Colonic mucosa (tissue), 4 donors: ENCODE measurements at regions not wholly inside any gene's neighbourhood (a gene's known extent, or its start where the extent isn't known, plus 50 kb on each side); places are given as distances from the start of the nearest gene placed in this dataset.
"Not testable (repeated sequence)": the region's sequence is repeated elsewhere in the genome, so short reads cannot be mapped to it uniquely, and the experiment has no call there.

Experiments used
- DNase-seq: peaks from one replicate; pipeline ENCODE4 v3.0.0-alpha.2; 2020
- H3K27ac ChIP-seq: fragments of 200-600 bp; one replicate; pipeline ENCODE4 v1.8.0; 2021
- H3K27me3 ChIP-seq: fragments of 200-600 bp; one replicate; pipeline ENCODE4 v1.8.0; 2021
- H3K36me3 ChIP-seq: fragments of 200-600 bp; one replicate; pipeline ENCODE4 v1.8.0; 2021
- H3K4me1 ChIP-seq: fragments of 200-600 bp; one replicate; pipeline ENCODE4 v1.8.0; 2021; ENCODE audit warnings: mild to moderate bottlenecking
- H3K4me3 ChIP-seq: fragments of 200-600 bp; one replicate; pipeline ENCODE4 v1.8.0; 2021
- H3K9ac ChIP-seq, 2 donors: one replicate each; pipeline ENCODE4 v1.7.0; 2013; ENCODE audit warnings: control low read depth in 2 of 2, low read depth in 2 of 2, low read length in 2 of 2
- H3K9me3 ChIP-seq: fragments of 200-600 bp; one replicate; pipeline ENCODE4 v1.8.0; 2021
- intact Hi-C: fragments of 100-400 bp; cut with DNase I; formaldehyde crosslinking; loops from one replicate; pipeline ENCODE4 v1.14.1; 2022
- TF ChIP-seq, protein P1 (sequence below): fragments of 200-600 bp; IDR thresholded peaks from one replicate; pipeline ENCODE4 v1.8.0; 2022; ENCODE audit warnings: antibody characterized with exemption, mild to moderate bottlenecking
- donor health status: healthy.
- donor health status: DM: no; HTN: no; CAD: no.
- donor health status: DM: no; HTN: no; CAD: no.

- intact Hi-C loops, result no loop called here
- TF ChIP-seq, protein P1, sequence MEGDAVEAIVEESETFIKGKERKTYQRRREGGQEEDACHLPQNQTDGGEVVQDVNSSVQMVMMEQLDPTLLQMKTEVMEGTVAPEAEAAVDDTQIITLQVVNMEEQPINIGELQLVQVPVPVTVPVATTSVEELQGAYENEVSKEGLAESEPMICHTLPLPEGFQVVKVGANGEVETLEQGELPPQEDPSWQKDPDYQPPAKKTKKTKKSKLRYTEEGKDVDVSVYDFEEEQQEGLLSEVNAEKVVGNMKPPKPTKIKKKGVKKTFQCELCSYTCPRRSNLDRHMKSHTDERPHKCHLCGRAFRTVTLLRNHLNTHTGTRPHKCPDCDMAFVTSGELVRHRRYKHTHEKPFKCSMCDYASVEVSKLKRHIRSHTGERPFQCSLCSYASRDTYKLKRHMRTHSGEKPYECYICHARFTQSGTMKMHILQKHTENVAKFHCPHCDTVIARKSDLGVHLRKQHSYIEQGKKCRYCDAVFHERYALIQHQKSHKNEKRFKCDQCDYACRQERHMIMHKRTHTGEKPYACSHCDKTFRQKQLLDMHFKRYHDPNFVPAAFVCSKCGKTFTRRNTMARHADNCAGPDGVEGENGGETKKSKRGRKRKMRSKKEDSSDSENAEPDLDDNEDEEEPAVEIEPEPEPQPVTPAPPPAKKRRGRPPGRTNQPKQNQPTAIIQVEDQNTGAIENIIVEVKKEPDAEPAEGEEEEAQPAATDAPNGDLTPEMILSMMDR, result no peak
Observed at GRCh38 chr4:31246856-31247255, 526.7 kb downstream of the PCDH7 start.

GRCh38 chr4:31259119-31259518 is 539.0 kb downstream of the PCDH7 start:
- intact Hi-C loops, result no loop called here
- TF ChIP-seq, protein P1, result no peak
- Histone ChIP-seq H3K27ac (no peak overlapping the region), H3K36me3 (no peaks in the 10 kb centered on the region), H3K9ac (no peak overlapping the region), H3K4me1 (no peaks in the 10 kb centered on the region), H3K27me3 (no peaks in the 10 kb centered on the region), H3K9me3 (no peaks in the 10 kb centered on the region), H3K4me3 (no peak overlapping the region)
- DNase-seq, result no peak

More at GRCh38 chr4:31246856-31247255, 526.7 kb downstream of the PCDH7 start:
- Histone ChIP-seq H3K9ac (no peak overlapping the region), H3K27ac (no peak overlapping the region), H3K9me3 (no peaks in the 10 kb centered on the region), H3K4me1 (no peaks in the 10 kb centered on the region), H3K36me3 (no peaks in the 10 kb centered on the region), H3K27me3 (no peaks in the 10 kb centered on the region), H3K4me3 (no peak overlapping the region)
- DNase-seq, result no peak

DNA sequence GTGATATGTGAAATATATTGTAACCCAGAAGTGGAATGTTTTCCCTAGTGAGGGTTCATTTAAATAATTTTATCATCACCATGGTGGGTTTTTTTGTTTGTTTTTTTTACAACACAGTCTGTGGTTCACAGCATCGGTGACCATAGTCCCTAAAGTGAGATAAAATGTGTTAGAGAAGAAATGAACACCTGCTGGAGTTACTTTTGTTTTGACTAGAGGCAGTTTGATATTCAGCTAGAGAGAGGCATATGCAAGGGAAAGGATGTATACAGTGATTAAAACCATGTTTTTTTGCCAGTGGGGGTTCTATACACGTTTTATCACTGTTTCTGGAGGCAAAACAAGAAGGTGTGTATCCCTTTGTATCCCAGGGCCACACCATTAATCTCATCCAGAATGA is 541.5 kb downstream of the PCDH7 start:
- TF ChIP-seq, protein P1, result no peak
- no peak for DNase-seq
- no peaks in the 10 kb centered on the region for H3K27me3 ChIP-seq

DNA sequence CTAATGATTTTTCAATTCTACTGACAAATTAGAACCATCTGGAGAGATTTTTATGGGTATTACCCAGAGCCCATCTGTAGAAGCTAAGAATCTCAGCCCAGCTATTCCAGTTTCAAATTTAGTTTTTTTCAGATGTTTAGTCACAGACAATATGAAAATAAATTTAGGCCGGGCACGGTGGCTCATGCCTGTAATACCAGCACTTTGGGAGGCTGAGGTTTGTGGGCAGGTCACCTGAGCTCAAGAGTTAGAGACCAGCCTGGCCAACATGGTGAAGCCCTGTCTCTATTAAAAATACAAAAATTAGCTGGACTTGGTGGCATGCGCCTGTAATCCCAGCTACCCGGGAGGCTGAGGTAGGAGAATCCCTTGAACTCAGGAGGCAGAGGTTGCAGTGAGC is 545.9 kb downstream of the PCDH7 start:
- DNase-seq, intact Hi-C loops, H3K36me3 ChIP-seq, H3K27me3 ChIP-seq, H3K9ac ChIP-seq, H3K4me1 ChIP-seq, H3K27ac ChIP-seq, H3K9me3 ChIP-seq, H3K4me3 ChIP-seq: not testable (repeated sequence)

More for the DNA sequence above, 541.5 kb downstream of the PCDH7 start:
- intact Hi-C loops, result no loop called here
- H3K36me3 ChIP-seq, result no peaks in the 10 kb centered on the region
- no peaks in the 10 kb centered on the region for H3K4me1 ChIP-seq
- H3K27ac ChIP-seq, result no peak overlapping the region
- H3K9me3 ChIP-seq, result no peaks in the 10 kb centered on the region
- no peak overlapping the region for H3K9ac ChIP-seq
- no peak overlapping the region for H3K4me3 ChIP-seq

GRCh38 chr4:31272331-31273061 is 552.3 kb downstream of the PCDH7 start:
- Histone ChIP-seq H3K4me3 (no peak overlapping the region), H3K27me3 (no peaks in the 10 kb centered on the region), H3K4me1 (no peaks in the 10 kb centered on the region), H3K9ac (no peak overlapping the region), H3K27ac (no peak overlapping the region), H3K9me3 (no peaks in the 10 kb centered on the region), H3K36me3 (no peaks in the 10 kb centered on the region)
- TF ChIP-seq, protein P1, result no peak
- no peak for DNase-seq
- intact Hi-C loops, result no loop called here

DNA sequence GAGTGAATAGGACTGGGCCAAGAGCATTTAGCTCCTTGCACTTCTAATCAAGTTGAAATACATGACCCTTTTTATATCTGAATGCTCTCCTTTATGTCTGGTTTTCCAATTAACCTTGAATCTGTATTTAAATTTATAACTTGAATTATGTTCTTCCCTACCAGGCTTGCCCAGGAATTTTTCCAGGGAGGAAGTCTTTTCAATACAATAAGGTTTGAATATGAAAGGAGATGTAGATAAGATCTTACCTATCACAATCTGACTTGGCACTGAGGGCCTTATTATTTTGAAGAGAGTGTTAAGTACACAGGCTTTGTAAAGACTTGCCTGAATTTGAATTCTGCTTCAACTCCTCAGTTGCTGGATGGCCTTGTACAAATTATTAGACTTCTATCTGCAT is 555.7 kb downstream of the PCDH7 start:
- no peaks in the 10 kb centered on the region for H3K4me1 ChIP-seq
- no peaks in the 10 kb centered on the region for H3K9me3 ChIP-seq
- no peak overlapping the region for H3K27ac ChIP-seq
- H3K36me3 ChIP-seq, result no peaks in the 10 kb centered on the region
- H3K27me3 ChIP-seq, result no peaks in the 10 kb centered on the region
- H3K4me3 ChIP-seq, result no peak overlapping the region
- no peak overlapping the region for H3K9ac ChIP-seq
- intact Hi-C loops, result no loop called here
- TF ChIP-seq, protein P1, result no peak
- no peak for DNase-seq
